Endodermal cell (in vitro differentiated cells): ENCODE measurements at regions not wholly inside any gene's neighbourhood (a gene's known extent, or its start where the extent isn't known, plus 50 kb on each side); places are given as distances from the start of the nearest gene placed in this dataset.
A peak's percentile ranks its signal among the peaks of the same experiment; 100 is the strongest.

Source experiments
- DNase-seq: peaks from one replicate; pipeline ENCODE4 v3.0.0-alpha.2; 2017
- H3K27ac ChIP-seq: 2 replicates; pipeline ENCODE4 v1.5.1; 2013; ENCODE audit warnings: mild to moderate bottlenecking, low read depth, low read length, moderate library complexity
- H3K27me3 ChIP-seq: 2 replicates; pipeline ENCODE4 v1.6.1; 2013; ENCODE audit warnings: mild to moderate bottlenecking, low read length, moderate library complexity; ENCODE audit not compliant: insufficient read depth, control insufficient read depth, poor library complexity, severe bottlenecking
- H3K36me3 ChIP-seq: 2 replicates; pipeline ENCODE4 v1.7.0; 2013; ENCODE audit warnings: mild to moderate bottlenecking, low read length, moderate library complexity; ENCODE audit not compliant: control insufficient read depth, insufficient read depth
- H3K4me1 ChIP-seq: one replicate; pipeline ENCODE4 v1.7.0; 2013; ENCODE audit warnings: low read length; ENCODE audit not compliant: control insufficient read depth, insufficient read depth
- H3K4me3 ChIP-seq: 2 replicates; pipeline ENCODE4 v1.5.1; 2013; ENCODE audit warnings: mild to moderate bottlenecking, low read length, moderate library complexity
- H3K9ac ChIP-seq: 2 replicates; pipeline ENCODE4 v1.6.1; 2013; ENCODE audit warnings: mild to moderate bottlenecking, low read length, moderate library complexity; ENCODE audit not compliant: poor library complexity, severe bottlenecking; ENCODE audit errors: extremely low read depth
- H3K9me3 ChIP-seq: 2 replicates; pipeline ENCODE4 v1.6.1; 2013; ENCODE audit warnings: mild to moderate bottlenecking, low read length, moderate library complexity; ENCODE audit not compliant: control insufficient read depth
- H3K27ac Mint-ChIP-seq: 2 replicates; pipeline ENCODE4 v1.8.0; 2020; ENCODE audit warnings: mixed read lengths
- H3K27me3 Mint-ChIP-seq: 2 replicates; pipeline ENCODE4 v1.8.0; 2021; ENCODE audit warnings: mild to moderate bottlenecking, mixed read lengths; ENCODE audit not compliant: insufficient read depth
- H3K36me3 Mint-ChIP-seq: 2 replicates; pipeline ENCODE4 v1.8.0; 2020; ENCODE audit warnings: low read depth, mixed read lengths
- H3K4me1 Mint-ChIP-seq: 2 replicates; pipeline ENCODE4 v1.8.0; 2020; ENCODE audit warnings: mixed read lengths
- H3K4me3 Mint-ChIP-seq: 2 replicates; pipeline ENCODE4 v1.8.0; 2020; ENCODE audit warnings: mild to moderate bottlenecking, moderate library complexity, mixed read lengths
- H3K9me3 Mint-ChIP-seq: 2 replicates; pipeline ENCODE4 v1.8.0; 2020; ENCODE audit warnings: mild to moderate bottlenecking, mixed read lengths
- WGBS, 2 experiments: methylation state at CpG; one replicate each; pipeline versions ENCODE4 v1.1.5 to v1.1.7; 2013; ENCODE audit warnings: missing lambda C conversion rate in 2 of 2, mixed read lengths in 1 of 2; ENCODE audit not compliant: insufficient coverage in 1 of 2, insufficient read length in 1 of 2; 5-methylcytosine and 5-hydroxymethylcytosine counted together
- microRNA-seq: library from miRNA; unstranded; fragments of <30 nt; microRNA quantifications from one replicate; pipeline ENCODE4 v1.2.0, GENCODE V29; 2020; ENCODE audit warnings: borderline microRNAs expressed
- TF ChIP-seq, protein P1 (sequence below): fragments of 200-600 bp; sonication (generic); conservative IDR thresholded peaks from 2 replicates; pipeline ENCODE4 v1.5.0; 2021; ENCODE audit warnings: antibody characterized with exemption, mild to moderate bottlenecking

DNA sequence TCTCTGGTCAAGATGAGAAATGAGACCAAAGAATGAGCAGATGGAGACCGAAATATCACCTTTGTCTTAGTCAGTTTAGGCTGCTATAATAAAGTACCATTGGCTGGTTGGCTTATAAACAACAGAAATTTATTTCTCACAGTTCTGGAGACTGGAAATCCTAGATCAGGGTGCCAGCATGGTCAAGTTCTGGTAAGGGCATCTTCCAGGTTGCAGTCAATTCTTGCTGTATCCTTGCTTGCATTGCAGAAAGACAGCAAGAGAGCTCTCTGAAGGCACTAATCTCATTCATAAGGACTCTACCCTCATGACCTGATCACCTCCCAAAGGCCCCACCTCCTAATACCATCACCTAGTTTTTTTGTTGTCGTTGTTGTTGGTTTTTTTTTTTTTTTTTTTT lies 52.7 kb upstream of the MKLN1 start:
- Mint-ChIP-seq H3K4me1 (no peaks in the 10 kb centered on the region), H3K27me3 (no peaks in the 10 kb centered on the region), H3K36me3 (no peaks in the 10 kb centered on the region), H3K27ac (no peak overlapping the region), H3K9me3 (peaks cover 3% of the 10 kb centered on the region), H3K4me3 (no peak overlapping the region)
- Histone ChIP-seq H3K27me3 (no peaks in the 10 kb centered on the region), H3K36me3 (no peaks in the 10 kb centered on the region), H3K27ac (no peak overlapping the region), H3K9ac (no peak overlapping the region), H3K4me3 (no peak overlapping the region), H3K9me3 (peaks cover 2% of the 10 kb centered on the region), H3K4me1 (no peaks in the 10 kb centered on the region)
- TF ChIP-seq, protein P1, sequence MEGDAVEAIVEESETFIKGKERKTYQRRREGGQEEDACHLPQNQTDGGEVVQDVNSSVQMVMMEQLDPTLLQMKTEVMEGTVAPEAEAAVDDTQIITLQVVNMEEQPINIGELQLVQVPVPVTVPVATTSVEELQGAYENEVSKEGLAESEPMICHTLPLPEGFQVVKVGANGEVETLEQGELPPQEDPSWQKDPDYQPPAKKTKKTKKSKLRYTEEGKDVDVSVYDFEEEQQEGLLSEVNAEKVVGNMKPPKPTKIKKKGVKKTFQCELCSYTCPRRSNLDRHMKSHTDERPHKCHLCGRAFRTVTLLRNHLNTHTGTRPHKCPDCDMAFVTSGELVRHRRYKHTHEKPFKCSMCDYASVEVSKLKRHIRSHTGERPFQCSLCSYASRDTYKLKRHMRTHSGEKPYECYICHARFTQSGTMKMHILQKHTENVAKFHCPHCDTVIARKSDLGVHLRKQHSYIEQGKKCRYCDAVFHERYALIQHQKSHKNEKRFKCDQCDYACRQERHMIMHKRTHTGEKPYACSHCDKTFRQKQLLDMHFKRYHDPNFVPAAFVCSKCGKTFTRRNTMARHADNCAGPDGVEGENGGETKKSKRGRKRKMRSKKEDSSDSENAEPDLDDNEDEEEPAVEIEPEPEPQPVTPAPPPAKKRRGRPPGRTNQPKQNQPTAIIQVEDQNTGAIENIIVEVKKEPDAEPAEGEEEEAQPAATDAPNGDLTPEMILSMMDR, result no peak
- WGBS, 2 experiments, result 91 to 100% methylated on average over 1 of the region's 2 CpGs
- DNase-seq, result no peak

GRCh38 chr7:131276190-131276589 lies 51.5 kb upstream of the MKLN1 start:
- no peaks in the 10 kb centered on the region for H3K36me3 Mint-ChIP-seq
- DNase-seq, result no peak
- Histone ChIP-seq H3K4me1 (no peaks in the 10 kb centered on the region), H3K27ac (no peak overlapping the region), H3K9ac (no peak overlapping the region), H3K4me3 (no peak overlapping the region), H3K36me3 (no peaks in the 10 kb centered on the region), H3K27me3 (no peaks in the 10 kb centered on the region), H3K9me3 (peaks cover 6% of the 10 kb centered on the region)
- H3K4me3 Mint-ChIP-seq, result no peak overlapping the region
- TF ChIP-seq, protein P1, result no peak
- 92 to 98% methylated on average over 5 of the region's 5 CpGs for WGBS, 2 experiments
- no peaks in the 10 kb centered on the region for H3K27me3 Mint-ChIP-seq
- no peak overlapping the region for H3K27ac Mint-ChIP-seq
- peaks cover 7% of the 10 kb centered on the region for H3K9me3 Mint-ChIP-seq
- H3K4me1 Mint-ChIP-seq, result no peaks in the 10 kb centered on the region

DNA sequence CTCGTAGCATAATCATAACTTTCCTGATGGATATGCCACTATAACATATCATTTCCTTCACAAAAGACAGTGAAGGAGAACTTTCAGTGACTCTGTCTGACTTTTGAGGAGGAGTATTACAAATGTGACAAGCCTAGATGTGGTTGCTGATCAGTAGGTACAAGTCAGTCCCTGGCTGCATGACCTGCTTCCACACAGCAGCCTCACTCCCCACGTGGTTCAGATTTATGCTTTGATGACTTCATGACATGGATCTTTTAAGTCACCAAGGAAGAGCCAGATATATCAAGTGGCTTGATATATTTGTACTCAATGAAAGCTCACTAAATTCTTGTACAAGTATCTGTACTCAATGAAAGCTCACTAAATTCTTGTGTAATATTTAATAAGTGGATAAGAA lies 50.9 kb upstream of the MKLN1 start:
- Histone ChIP-seq H3K4me1 (no peaks in the 10 kb centered on the region), H3K4me3 (no peak overlapping the region), H3K9me3 (peaks cover 6% of the 10 kb centered on the region), H3K27ac (no peak overlapping the region), H3K9ac (no peak overlapping the region), H3K36me3 (no peaks in the 10 kb centered on the region), H3K27me3 (no peaks in the 10 kb centered on the region)
- Mint-ChIP-seq H3K4me1 (no peaks in the 10 kb centered on the region), H3K36me3 (no peaks in the 10 kb centered on the region), H3K9me3 (peaks cover 7% of the 10 kb centered on the region), H3K27me3 (no peaks in the 10 kb centered on the region), H3K4me3 (no peak overlapping the region), H3K27ac (no peak overlapping the region)
- TF ChIP-seq, protein P1, result no peak
- 88% methylated on average over 2 of the region's 2 CpGs; no CpG with 5 or more reads in 1 of the 2 experiments for whole genome bisulfite sequencing, 2 experiments
- no peak for DNase-seq

Small RNA genes in the stretch of these regions (microRNA-seq; reads per million reads assigned to microRNA genes)
- 225 reads per million, percentile 82 among the genes with 10 or more reads in this experiment for gene MIR29A
